ENCODE measurements at regions not wholly inside any gene's neighbourhood (a gene's known extent, or its start where the extent isn't known, plus 50 kb on each side); places are given as distances from the start of the nearest gene placed in this dataset.

DNA sequence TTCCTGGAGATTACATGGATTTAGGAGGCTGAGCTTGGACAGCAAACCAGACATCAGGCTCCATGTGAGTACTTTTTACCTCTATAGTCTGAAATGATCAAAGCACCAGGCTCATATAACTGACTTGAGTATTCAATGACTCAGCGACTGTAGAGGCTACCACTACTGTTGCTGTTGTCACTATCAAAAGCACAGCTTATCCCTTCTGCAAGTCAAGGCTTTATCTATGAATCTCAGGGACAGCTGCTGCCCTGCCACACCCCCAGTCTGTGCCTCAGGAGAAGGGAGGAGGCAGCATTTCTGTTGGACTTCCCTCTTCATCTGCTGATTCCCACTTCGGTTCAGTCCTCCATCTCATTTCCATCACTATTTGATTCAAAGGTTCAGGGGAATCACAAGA is 80.5 kb upstream of the CNR1 start:
- no peak for DNase-seq (ENCODE audit: low spot score)
- TF ChIP-seq CTCF (IDR thresholded peaks at IDR 0.05; ENCODE audit: extremely low read depth, missing control alignments): no peak

- no peak for TF ChIP-seq CTCF (IDR thresholded peaks at IDR 0.05; ENCODE audit: extremely low read depth, missing control alignments)
- no peak for DNase-seq (ENCODE audit: low spot score)
These were observed 78.6 kb upstream of the CNR1 start for GRCh38 chr6:88244721-88245120.

GRCh38 chr6:88238901-88239300 is 72.8 kb upstream of the CNR1 start:
- no peak for DNase-seq (ENCODE audit: low spot score)
- TF ChIP-seq CTCF (IDR thresholded peaks at IDR 0.05; ENCODE audit: extremely low read depth, missing control alignments): no peak

GRCh38 chr6:88238065-88238464 is 71.9 kb upstream of the CNR1 start:
- peak; percentile 87 for TF ChIP-seq CTCF (IDR thresholded peaks at IDR 0.05; ENCODE audit: extremely low read depth, missing control alignments)
- DNase-seq (ENCODE audit: low spot score): peak; percentile 56

GRCh38 chr6:88236612-88237360 is 70.6 kb upstream of the CNR1 start:
- no peak for TF ChIP-seq CTCF (IDR thresholded peaks at IDR 0.05; ENCODE audit: extremely low read depth, missing control alignments)
- DNase-seq (ENCODE audit: low spot score): no peak

GRCh38 chr6:88232753-88233152 is 66.6 kb upstream of the CNR1 start:
- DNase-seq (ENCODE audit: low spot score): no peak
- TF ChIP-seq CTCF (IDR thresholded peaks at IDR 0.05; ENCODE audit: extremely low read depth, missing control alignments): no peak

DNA sequence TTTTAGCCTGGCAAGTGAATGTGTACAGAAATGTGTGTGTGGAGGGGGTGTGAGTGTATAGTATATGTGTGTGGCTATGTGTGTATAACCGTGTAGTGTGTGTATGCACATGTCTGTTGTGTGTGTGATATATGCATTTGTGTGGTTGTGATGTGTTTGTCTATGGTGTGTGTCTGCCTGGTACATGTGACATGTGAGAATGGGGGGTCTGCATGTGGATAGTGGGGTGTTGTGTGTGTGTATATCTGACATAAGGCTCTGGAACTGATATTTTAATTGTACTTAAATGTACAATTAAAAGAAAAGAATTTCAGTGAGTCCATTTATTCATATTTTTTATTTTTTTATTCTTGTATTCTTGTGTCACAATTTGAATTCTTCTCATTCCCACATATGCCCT is 57.2 kb upstream of the CNR1 start:
- DNase-seq (ENCODE audit: low spot score): no peak
- TF ChIP-seq CTCF (IDR thresholded peaks at IDR 0.05; ENCODE audit: extremely low read depth, missing control alignments): no peak
